HCEC 1CT (cell line): ENCODE measurements at regions not wholly inside any gene's neighbourhood (a gene's known extent, or its start where the extent isn't known, plus 50 kb on each side); places are given as distances from the start of the nearest gene placed in this dataset.

Source experiments
- DNase-seq: peaks from one replicate; pipeline ENCODE4 v3.0.0-alpha.2; 2017

GRCh38 chr14:32006263-32007110, 70.6 kb upstream of the ARHGAP5 start:
- DNase-seq = no peak

- DNase-seq = no peak
These were observed 69.2 kb upstream of the ARHGAP5 start for GRCh38 chr14:32007755-32008362.

GRCh38 chr14:32008602-32009193, 68.4 kb upstream of the ARHGAP5 start:
- no peak for DNase-seq

- no peak for DNase-seq
These were observed 67.7 kb upstream of the ARHGAP5 start for GRCh38 chr14:32009221-32009975.

- no peak for DNase-seq
These were observed 67.0 kb upstream of the ARHGAP5 start for GRCh38 chr14:32009976-32010581.

- DNase-seq = peak; percentile 85
These were observed 66.4 kb upstream of the ARHGAP5 start for GRCh38 chr14:32010604-32011125.

- no peak for DNase-seq
These were observed 65.9 kb upstream of the ARHGAP5 start for GRCh38 chr14:32011225-32011624.

- no peak for DNase-seq
These were observed 65.0 kb upstream of the ARHGAP5 start for GRCh38 chr14:32012062-32012461.

GRCh38 chr14:32012571-32012970, 64.5 kb upstream of the ARHGAP5 start:
- DNase-seq = no peak

- no peak for DNase-seq
These were observed 64.0 kb upstream of the ARHGAP5 start for GRCh38 chr14:32013083-32013482.

GRCh38 chr14:32014057-32014456, 63.0 kb upstream of the ARHGAP5 start:
- DNase-seq = no peak

GRCh38 chr14:32014498-32014897, 62.6 kb upstream of the ARHGAP5 start:
- no peak for DNase-seq

- DNase-seq = no peak
These were observed 61.9 kb upstream of the ARHGAP5 start for GRCh38 chr14:32015166-32015565.

GRCh38 chr14:32017587-32017986, 59.5 kb upstream of the ARHGAP5 start:
- no peak for DNase-seq

GRCh38 chr14:32018391-32019092, 58.6 kb upstream of the ARHGAP5 start:
- DNase-seq = no peak

- DNase-seq = no peak
These were observed 57.8 kb upstream of the ARHGAP5 start for GRCh38 chr14:32019276-32019675.

GRCh38 chr14:32020882-32021281, 56.2 kb upstream of the ARHGAP5 start:
- DNase-seq = no peak

GRCh38 chr14:32021341-32021740, 55.8 kb upstream of the ARHGAP5 start:
- no peak for DNase-seq

- no peak for DNase-seq
These were observed 54.6 kb upstream of the ARHGAP5 start for GRCh38 chr14:32022525-32022924.

- no peak for DNase-seq
These were observed 54.1 kb upstream of the ARHGAP5 start for GRCh38 chr14:32022938-32023466.

GRCh38 chr14:32023540-32023939, 53.6 kb upstream of the ARHGAP5 start:
- DNase-seq = no peak
